Heart left ventricle (tissue), 16 donors: ENCODE measurements at regions not wholly inside any gene's neighbourhood (a gene's known extent, or its start where the extent isn't known, plus 50 kb on each side); places are given as distances from the start of the nearest gene placed in this dataset.

Source experiments
- ATAC-seq, 4 donors: fragments of 200-7000 bp; cut with Tn5 transposase; one replicate each; pipeline ENCODE4 v1.9.1; 2020 to 2022; ENCODE audit warnings: moderate library complexity in 4 of 4, mild to moderate bottlenecking in 3 of 4, moderate number of reproducible peaks in 1 of 4
- DNase-seq, 5 donors: peaks; one replicate each; pipeline ENCODE4 v3.0.0-alpha.2; 2020
- H3K27ac ChIP-seq, 12 donors: fragments of 200-600 bp; sonication (generic) in 4 of 12; one replicate each; pipeline versions ENCODE4 v1.5.0 to v1.8.0; 2016 to 2022; ENCODE audit warnings: mild to moderate bottlenecking in 2 of 12
- H3K27me3 ChIP-seq, 9 donors: fragments of 200-600 bp; sonication (generic) in 2 of 9; one replicate each; pipeline versions ENCODE4 v1.5.1 to v1.8.0; 2016 to 2022; ENCODE audit warnings: mild to moderate bottlenecking in 3 of 9
- H3K36me3 ChIP-seq, 9 donors: fragments of 200-600 bp; sonication (generic) in 2 of 9; one replicate each; pipeline versions ENCODE4 v1.5.0 to v1.8.0; 2018 to 2022; ENCODE audit warnings: mild to moderate bottlenecking in 2 of 9
- H3K4me1 ChIP-seq, 12 donors: fragments of 200-600 bp; sonication (generic) in 4 of 12; one replicate each; pipeline versions ENCODE4 v1.5.0 to v1.8.0; 2016 to 2022; ENCODE audit warnings: mild to moderate bottlenecking in 3 of 12
- H3K4me3 ChIP-seq, 12 donors: fragments of 200-600 bp; sonication (generic) in 4 of 12; one replicate each; pipeline versions ENCODE4 v1.5.0 to v1.8.0; 2017 to 2022; ENCODE audit warnings: mild to moderate bottlenecking in 9 of 12, moderate library complexity in 4 of 12
- H3K9me3 ChIP-seq, 12 donors: fragments of 200-600 bp; sonication (generic) in 4 of 12; one replicate each; pipeline versions ENCODE4 v1.5.0 to v1.8.0; 2016 to 2022; ENCODE audit warnings: mild to moderate bottlenecking in 1 of 12
- POLR2A ChIP-seq, 2 donors: fragments of 450-650 bp; IDR thresholded peaks; one replicate each; pipeline ENCODE4 v1.6.1; 2017; ENCODE audit warnings: antibody characterized with exemption in 2 of 2, mild to moderate bottlenecking in 2 of 2, moderate library complexity in 2 of 2
- WGBS, 4 donors: extraction: QIAGEN DNeasy Blood & Tissue Kit in 2 of 4; methylation state at CpG; one replicate each; pipeline versions ENCODE4 v1.1.5 to v1.1.7; 2013 to 2018; 5-methylcytosine and 5-hydroxymethylcytosine counted together
- intact Hi-C, 10 donors: fragments of 100-400 bp; cut with DNase I; formaldehyde crosslinking; loops; one replicate each; pipeline versions ENCODE4 v1.11.1 to v1.14.2; 2022
- TF ChIP-seq, protein P1 (sequence below), 12 donors: fragments of 200-600 bp; sonication (generic) in 4 of 12; IDR thresholded peaks; one replicate each; pipeline versions ENCODE4 v1.5.0 to v1.8.0; 2018 to 2022; ENCODE audit warnings: antibody characterized with exemption in 12 of 12, mild to moderate bottlenecking in 5 of 12
- donor health status: ischemic (EF 13 %, LVEDD 7.1; RV severe dilation, severe dysfunction).
- donor health status: healthy with polysubstance abuse.
- donor health status: DM: no; HTN: yes; CAD: no.
- donor health status: DM: no; HTN: no; CAD: no.
- donor health status: ischemic (EF 25% LVEDD 6.9; RV normal size, moderate dysfunction).
- donor health status: ischemic (EF 25% LVEDD 5.7; RV mildly dilated, moderate dysfunction).
- donor health status: healthy.
- donor health status: DM: yes; HTN: yes; CAD: no.
- donor health status: ischemic (EF 35%, LVEDD 5.7; RV mildly dilated, moderate dysfunction).
- donor health status: nonischemic (EF 11% LVEDD 7.7; RV severe dilation, severe dysfunction).
- donor health status: DM: yes; HTN: yes; CAD: no.
- donor health status: PGD.
- donor health status: ischemic (EF 29% LVEDD 5.4; RV normal size, mild dysfunction).
- donor health status: nonischemic (EF 23%, LVEDD 6.1; RV moderate dilation, normal function).

DNA sequence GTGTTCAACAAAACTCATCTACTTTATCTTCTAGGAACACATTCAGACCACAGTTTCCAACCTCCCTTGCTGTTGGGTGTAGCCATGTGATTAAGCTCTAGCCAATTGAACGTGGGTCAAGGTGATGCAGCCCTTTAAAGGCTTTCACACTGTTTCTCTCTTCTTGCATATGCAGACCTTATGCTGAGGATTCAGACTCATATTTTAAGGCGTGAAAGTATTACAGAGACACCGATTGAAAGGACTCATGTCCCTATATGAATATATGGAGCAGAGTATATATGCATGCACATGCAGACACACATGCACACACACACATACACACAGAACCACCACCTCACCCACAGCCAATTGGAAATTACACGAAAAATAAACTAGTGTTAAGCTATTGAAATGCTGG lies 214.3 kb upstream of the NR5A2 start:
- 66 to 81% (median 74%) methylated on average over 4 of the region's 4 CpGs for WGBS, 4 donors
- Histone ChIP-seq H3K4me3 (no peak overlapping the region), H3K27ac (no peak overlapping the region), H3K36me3 (no peaks in the 10 kb centered on the region), H3K9me3 (peaks cover 0 to 4% (median 0%) of the 10 kb centered on the region in 12 donors), H3K27me3 (peaks cover 0 to 3% (median 0%) of the 10 kb centered on the region in 9 donors), H3K4me1 (no peaks in the 10 kb centered on the region)
- TF ChIP-seq, protein P1, sequence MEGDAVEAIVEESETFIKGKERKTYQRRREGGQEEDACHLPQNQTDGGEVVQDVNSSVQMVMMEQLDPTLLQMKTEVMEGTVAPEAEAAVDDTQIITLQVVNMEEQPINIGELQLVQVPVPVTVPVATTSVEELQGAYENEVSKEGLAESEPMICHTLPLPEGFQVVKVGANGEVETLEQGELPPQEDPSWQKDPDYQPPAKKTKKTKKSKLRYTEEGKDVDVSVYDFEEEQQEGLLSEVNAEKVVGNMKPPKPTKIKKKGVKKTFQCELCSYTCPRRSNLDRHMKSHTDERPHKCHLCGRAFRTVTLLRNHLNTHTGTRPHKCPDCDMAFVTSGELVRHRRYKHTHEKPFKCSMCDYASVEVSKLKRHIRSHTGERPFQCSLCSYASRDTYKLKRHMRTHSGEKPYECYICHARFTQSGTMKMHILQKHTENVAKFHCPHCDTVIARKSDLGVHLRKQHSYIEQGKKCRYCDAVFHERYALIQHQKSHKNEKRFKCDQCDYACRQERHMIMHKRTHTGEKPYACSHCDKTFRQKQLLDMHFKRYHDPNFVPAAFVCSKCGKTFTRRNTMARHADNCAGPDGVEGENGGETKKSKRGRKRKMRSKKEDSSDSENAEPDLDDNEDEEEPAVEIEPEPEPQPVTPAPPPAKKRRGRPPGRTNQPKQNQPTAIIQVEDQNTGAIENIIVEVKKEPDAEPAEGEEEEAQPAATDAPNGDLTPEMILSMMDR (IDR thresholded peaks at IDR 0.05): no peak
- TF ChIP-seq POLR2A (IDR thresholded peaks at IDR 0.05): no peak
- no peak for ATAC-seq
- intact Hi-C loops: no loop called here
- no peak for DNase-seq

DNA sequence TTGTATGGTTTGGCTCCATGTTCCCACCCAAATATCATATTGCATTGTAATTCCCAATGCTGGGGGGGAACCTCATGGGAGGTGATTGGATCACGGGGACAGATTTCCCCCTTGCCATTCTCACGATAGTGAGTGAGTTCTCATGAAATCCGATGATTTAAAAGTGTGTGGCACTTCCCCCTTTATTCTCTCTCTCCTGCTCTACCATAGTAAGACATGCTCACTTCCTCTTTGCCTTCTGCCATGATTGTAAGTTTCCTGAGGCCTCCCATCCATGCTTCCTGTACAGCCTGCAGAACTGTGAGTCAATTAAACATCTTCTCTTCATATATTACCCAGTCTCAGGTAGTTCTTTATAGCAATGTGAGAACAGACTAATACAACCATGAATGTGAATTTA lies 211.6 kb upstream of the NR5A2 start:
- H3K27ac ChIP-seq: no peak overlapping the region
- no peaks in the 10 kb centered on the region for H3K4me1 ChIP-seq
- ATAC-seq (no peak), DNase-seq (no peak)
- H3K4me3 ChIP-seq: no peak overlapping the region
- intact Hi-C loops: no loop called here
- TF ChIP-seq POLR2A (IDR thresholded peaks at IDR 0.05): no peak
- TF ChIP-seq, protein P1 (IDR thresholded peaks at IDR 0.05): no peak
- 59 to 86% (median 73%) methylated on average over 3 of the region's 3 CpGs for WGBS, 4 donors
- H3K27me3 ChIP-seq: peaks cover 0 to 7% (median 0%) of the 10 kb centered on the region in 9 donors
- peaks cover 0 to 4% (median 0%) of the 10 kb centered on the region in 12 donors for H3K9me3 ChIP-seq
- no peaks in the 10 kb centered on the region for H3K36me3 ChIP-seq

DNA sequence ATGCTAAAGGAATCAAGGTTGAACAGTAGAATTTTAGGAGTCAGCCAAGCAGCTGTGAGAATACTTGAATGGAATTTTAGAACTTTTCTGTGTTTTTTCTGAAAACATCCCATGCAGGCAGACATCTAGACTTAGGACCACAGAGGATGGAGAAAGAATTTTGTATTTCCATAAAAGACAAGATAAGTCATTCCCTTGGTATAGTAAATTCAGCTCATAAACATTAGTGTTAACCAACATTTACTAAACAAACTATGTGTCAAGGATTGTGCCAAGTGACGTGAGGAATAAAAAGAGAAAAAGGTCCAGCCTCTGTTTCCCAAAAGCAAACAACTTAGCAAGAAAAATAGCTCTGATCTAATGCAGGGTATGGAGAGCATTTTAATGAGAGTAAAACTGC lies 210.2 kb upstream of the NR5A2 start:
- 76 to 88% (median 87%) methylated on average over 1 of the region's 1 CpG for WGBS, 4 donors

DNA sequence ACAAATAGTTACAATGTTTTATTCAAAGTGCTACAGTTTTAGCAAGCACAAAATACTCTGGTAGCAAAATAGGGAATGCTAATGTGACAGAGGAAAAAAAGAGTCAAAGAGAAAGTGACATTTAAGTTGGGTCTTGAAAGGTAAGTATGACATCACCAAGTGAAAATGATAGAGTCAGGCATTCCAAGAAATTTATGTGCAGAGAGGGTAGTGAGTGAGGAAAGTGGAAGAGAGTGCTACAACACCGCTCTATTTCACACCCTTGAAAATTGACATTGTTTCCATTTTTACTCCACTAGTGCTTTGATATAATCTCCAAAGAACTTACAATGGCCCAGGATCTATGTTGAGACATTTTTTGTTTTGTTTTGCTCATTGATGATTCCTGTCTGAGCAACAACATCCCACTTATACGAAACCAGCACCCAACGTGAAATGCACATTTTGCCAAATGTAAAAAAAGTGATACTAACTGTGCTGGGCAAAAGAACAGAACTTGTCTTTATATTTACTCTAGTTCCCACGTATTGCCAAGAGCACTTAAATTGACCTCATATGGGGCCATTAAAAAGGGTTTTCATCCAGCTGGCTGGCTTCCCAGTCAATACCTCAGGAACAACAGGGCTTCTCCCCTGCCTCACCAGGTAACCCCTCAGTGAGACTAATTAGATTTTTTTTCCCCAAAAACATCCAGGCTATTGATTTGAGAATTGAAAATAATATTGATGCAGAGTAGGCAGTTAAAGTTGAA lies 206.3 kb upstream of the NR5A2 start:
- TF ChIP-seq, protein P1 (IDR thresholded peaks at IDR 0.05): no peak
- TF ChIP-seq POLR2A (IDR thresholded peaks at IDR 0.05): no peak
- Histone ChIP-seq H3K4me1 (no peaks in the 10 kb centered on the region), H3K9me3 (peaks cover 0 to 15% (median under 1%) of the 10 kb centered on the region in 12 donors), H3K27me3 (peaks cover 0 to 7% (median 0%) of the 10 kb centered on the region in 9 donors), H3K4me3 (no peak overlapping the region), H3K27ac (no peak overlapping the region), H3K36me3 (no peaks in the 10 kb centered on the region)
- DNase-seq: no peak
- intact Hi-C loops: no loop called here
- ATAC-seq: no peak
- WGBS, 4 donors: 56 to 61% (median 59%) methylated on average over 4 of the region's 4 CpGs

More for the DNA sequence above, 210.2 kb upstream of the NR5A2 start:
- peaks cover 0 to 4% (median 0%) of the 10 kb centered on the region in 12 donors for H3K9me3 ChIP-seq
- H3K27ac ChIP-seq: no peak overlapping the region
- H3K36me3 ChIP-seq: no peaks in the 10 kb centered on the region
- H3K27me3 ChIP-seq: peaks cover 0 to 7% (median 0%) of the 10 kb centered on the region in 9 donors
- no peak overlapping the region for H3K4me3 ChIP-seq
- ATAC-seq: no peak
- intact Hi-C loops: no loop called here
- H3K4me1 ChIP-seq: no peaks in the 10 kb centered on the region
- TF ChIP-seq, protein P1 (IDR thresholded peaks at IDR 0.05): no peak
- no peak for TF ChIP-seq POLR2A (IDR thresholded peaks at IDR 0.05)
- no peak for DNase-seq
